OCI-LY7 (cell line): ENCODE measurements at regions not wholly inside any gene's neighbourhood (a gene's known extent, or its start where the extent isn't known, plus 50 kb on each side); places are given as distances from the start of the nearest gene placed in this dataset.

Experiments used
- EZH2phosphoT487 ChIP-seq: fragments of 200-600 bp; sonication (generic); IDR thresholded peaks from 2 replicates; pipeline ENCODE4 v1.6.1; 2018; ENCODE audit warnings: low read depth, borderline replicate concordance, mild to moderate bottlenecking, mixed run types, antibody characterized with exemption, low read length, moderate library complexity, mixed read lengths
- TF ChIP-seq, protein P1 (sequence below): fragments of 200-600 bp; sonication (generic); conservative IDR thresholded peaks from 2 replicates; pipeline ENCODE4 v1.5.1; 2014; ENCODE audit warnings: mild to moderate bottlenecking, antibody characterized with exemption, low read length, moderate library complexity, mixed read lengths

DNA sequence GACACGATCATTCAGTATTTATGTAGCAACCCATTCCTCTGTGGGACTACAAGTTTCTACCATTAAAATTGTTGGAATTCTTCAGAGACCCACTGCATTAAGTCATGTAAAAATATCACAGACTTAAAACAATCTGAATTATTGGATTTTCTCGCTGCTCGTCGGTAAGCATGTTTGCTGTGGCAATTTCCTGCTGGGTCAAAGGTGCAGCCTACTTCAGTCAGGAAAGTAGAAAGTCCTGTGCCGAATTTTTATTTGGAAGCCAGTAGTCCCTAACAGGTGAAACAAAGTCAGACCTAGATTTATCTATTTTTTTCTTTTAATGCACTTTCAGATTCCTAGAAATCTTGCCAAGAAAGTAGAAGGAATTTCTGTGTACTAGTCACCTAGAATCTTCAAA lies 110.4 kb upstream of the MYL2 start:
- TF ChIP-seq, protein P1, sequence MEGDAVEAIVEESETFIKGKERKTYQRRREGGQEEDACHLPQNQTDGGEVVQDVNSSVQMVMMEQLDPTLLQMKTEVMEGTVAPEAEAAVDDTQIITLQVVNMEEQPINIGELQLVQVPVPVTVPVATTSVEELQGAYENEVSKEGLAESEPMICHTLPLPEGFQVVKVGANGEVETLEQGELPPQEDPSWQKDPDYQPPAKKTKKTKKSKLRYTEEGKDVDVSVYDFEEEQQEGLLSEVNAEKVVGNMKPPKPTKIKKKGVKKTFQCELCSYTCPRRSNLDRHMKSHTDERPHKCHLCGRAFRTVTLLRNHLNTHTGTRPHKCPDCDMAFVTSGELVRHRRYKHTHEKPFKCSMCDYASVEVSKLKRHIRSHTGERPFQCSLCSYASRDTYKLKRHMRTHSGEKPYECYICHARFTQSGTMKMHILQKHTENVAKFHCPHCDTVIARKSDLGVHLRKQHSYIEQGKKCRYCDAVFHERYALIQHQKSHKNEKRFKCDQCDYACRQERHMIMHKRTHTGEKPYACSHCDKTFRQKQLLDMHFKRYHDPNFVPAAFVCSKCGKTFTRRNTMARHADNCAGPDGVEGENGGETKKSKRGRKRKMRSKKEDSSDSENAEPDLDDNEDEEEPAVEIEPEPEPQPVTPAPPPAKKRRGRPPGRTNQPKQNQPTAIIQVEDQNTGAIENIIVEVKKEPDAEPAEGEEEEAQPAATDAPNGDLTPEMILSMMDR = no peak
- TF ChIP-seq EZH2phosphoT487 = no peak
